HepG2 (cell line): ENCODE measurements at regions not wholly inside any gene's neighbourhood (a gene's known extent, or its start where the extent isn't known, plus 50 kb on each side); places are given as distances from the start of the nearest gene placed in this dataset.

ENCODE experiments used
- ATAC-seq: fragments of 200-7000 bp; cut with Tn5 transposase; 3 replicates; pipeline ENCODE4 v1.9.1; 2020; ENCODE audit warnings: mild to moderate bottlenecking, moderate library complexity
- BruUV-seq: library from RNA; stranded (reverse); fragments of 400-500 nt; replicated peaks from 2 replicates; lab custom pipeline; 2021; lab: Mats Ljungman, UMichigan
- CTCF ChIA-PET: fragments of 300-600 bp; formaldehyde crosslinking; extraction: SDS; loops from one replicate; lab custom pipeline; 2021; ENCODE audit warnings: low total read pairs, inconsistent platforms, low intra/inter-chr PET ratio; lab: Yijun Ruan, JAX
- POLR2A ChIA-PET: fragments of 350-600 bp; sonication (Branson Sonifier 250); formaldehyde crosslinking; loops from one replicate; lab custom pipeline; 2020; ENCODE audit warnings: antibody characterized with exemption, inconsistent platforms; lab: Yijun Ruan, JAX
- DNase-seq: peaks from one replicate; pipeline ENCODE4 v3.0.0-alpha.2; 2015; ENCODE audit warnings: low spot score
- FAIRE-seq: peaks from 3 replicates; lab custom pipeline; 2011; peaks lifted over from hg19 to GRCh38; lab: Jason Lieb, UNC
- H2AFZ ChIP-seq: one replicate; pipeline ENCODE4 v1.6.1; 2011; ENCODE audit warnings: low read length, inconsistent platforms
- H3K27ac ChIP-seq: fragments of 300-600 bp; 3 replicates; pipeline ENCODE4 v1.8.0; 2011; ENCODE audit warnings: mixed run types, mild to moderate bottlenecking, mixed read lengths, low read length, inconsistent platforms; ENCODE audit not compliant: insufficient read depth; ENCODE audit errors: extremely low read length
- H3K27me3 ChIP-seq, 2 experiments: fragments of 200-600 bp in 1 of 2; 2 replicates in 1 of 2; 3 replicates in 1 of 2; pipeline versions ENCODE4 v1.6.0 to v1.8.0; 2011; ENCODE audit warnings: low read length in 2 of 2, mild to moderate bottlenecking in 2 of 2, moderate library complexity in 2 of 2, inconsistent platforms in 1 of 2; ENCODE audit not compliant: insufficient read depth in 2 of 2, control insufficient read depth in 1 of 2
- H3K36me3 ChIP-seq, 2 experiments: fragments of 200-600 bp in 1 of 2; replicated peaks in 1 of 2; 2 replicates in 1 of 2; 3 replicates in 1 of 2; pipeline versions ENCODE4 v1.5.1 to v1.8.0; 2011; ENCODE audit warnings: low read length in 2 of 2, inconsistent platforms in 1 of 2; ENCODE audit not compliant: insufficient read depth in 2 of 2, control insufficient read depth in 1 of 2
- H3K4me1 ChIP-seq: 2 replicates; pipeline ENCODE4 v1.5.1; 2012; ENCODE audit warnings: low read length, inconsistent platforms; ENCODE audit not compliant: insufficient read depth
- H3K4me2 ChIP-seq: 2 replicates; pipeline ENCODE4 v1.6.0; 2011; ENCODE audit warnings: low read depth, low read length, inconsistent platforms
- H3K4me3 ChIP-seq, 3 experiments: fragments of 200-600 bp in 1 of 3; sonication (generic), shearing (Covaris generic) in 1 of 3; replicated peaks in 1 of 3; 2 replicates each; pipeline ENCODE4 v1.5.1; 2011 to 2016; ENCODE audit warnings: low read length in 3 of 3, inconsistent platforms in 2 of 3, low read depth in 2 of 3, mild to moderate bottlenecking in 2 of 3, control low read depth in 1 of 3, mixed read lengths in 1 of 3; ENCODE audit not compliant: insufficient read depth in 1 of 3
- H3K79me2 ChIP-seq: one replicate; pipeline ENCODE4 v1.6.1; 2011; ENCODE audit warnings: low read length, inconsistent platforms; ENCODE audit not compliant: insufficient read depth
- H3K9ac ChIP-seq: 2 replicates; pipeline ENCODE4 v1.6.0; 2011; ENCODE audit warnings: mild to moderate bottlenecking, low read depth, low read length, inconsistent platforms; ENCODE audit not compliant: insufficient read depth
- H3K9me3 ChIP-seq: 2 replicates; pipeline ENCODE4 v1.5.1; 2012; ENCODE audit warnings: mild to moderate bottlenecking, low read length
- H4K20me1 ChIP-seq: 2 replicates; pipeline ENCODE4 v1.6.0; 2011; ENCODE audit warnings: inconsistent platforms, mild to moderate bottlenecking, low read length, moderate library complexity; ENCODE audit not compliant: insufficient read depth
- ATAD3A ChIP-seq: sonication (generic); formaldehyde crosslinking; IDR thresholded peaks from 2 replicates; pipeline ENCODE4 v1.4.0; 2020; ENCODE audit warnings: missing genetic modification reagents
- KAT8 ChIP-seq: IDR thresholded peaks from 2 replicates; pipeline ENCODE4 v1.6.1; 2016; ENCODE audit warnings: missing genetic modification reagents, missing compliant biosample characterization
- PHF5A ChIP-seq: IDR thresholded peaks from one replicate; pipeline ENCODE4 v1.6.1; 2018; ENCODE audit warnings: low read depth, missing genetic modification reagents; ENCODE audit not compliant: unreplicated experiment
- SOX5 ChIP-seq: IDR thresholded peaks from 2 replicates; pipeline ENCODE4 v1.6.1; 2016; ENCODE audit warnings: borderline replicate concordance
- ZBTB7B ChIP-seq: sonication (generic); formaldehyde crosslinking; IDR thresholded peaks from 2 replicates; pipeline ENCODE4 v1.4.0; 2020; ENCODE audit warnings: missing genetic modification reagents
- ZMYM4 ChIP-seq: sonication (generic); formaldehyde crosslinking; IDR thresholded peaks from 2 replicates; pipeline ENCODE4 v1.8.1; 2023; ENCODE audit warnings: mild to moderate bottlenecking, missing genetic modification reagents
- ZNF232 ChIP-seq: sonication (generic); formaldehyde crosslinking; IDR thresholded peaks from 2 replicates; pipeline ENCODE4 v1.4.0; 2020; ENCODE audit warnings: missing genetic modification reagents, borderline replicate concordance
- ZNF30 ChIP-seq: sonication (generic); formaldehyde crosslinking; IDR thresholded peaks from 2 replicates; pipeline ENCODE4 v1.5.0; 2020; ENCODE audit warnings: mild to moderate bottlenecking, missing genetic modification reagents
- ZNF546 ChIP-seq: sonication (generic); formaldehyde crosslinking; conservative IDR thresholded peaks from 2 replicates; pipeline ENCODE4 v1.8.1; 2023; ENCODE audit warnings: mild to moderate bottlenecking, missing genetic modification reagents
- WGBS: methylation state at CpG from one replicate; pipeline ENCODE4 v1.1.6; 2017; ENCODE audit warnings: low lambda C conversion rate; 5-methylcytosine and 5-hydroxymethylcytosine counted together
- in situ Hi-C: cut with HindIII; loops from 2 replicates; pipeline ENCODE4 v1.10.0; 2017; ENCODE audit warnings: low pct_unique_long_range_greater_than_20kb; ENCODE audit not compliant: extremely low pct_ligation_motif_present
- intact Hi-C: fragments of 100-400 bp; cut with micrococcal nuclease; formaldehyde crosslinking; loops from one replicate; pipeline ENCODE4 v1.10.0; 2022; ENCODE audit not compliant: unreplicated experiment
- TF ChIP-seq, protein P1 (sequence below): sonication (generic); formaldehyde crosslinking; IDR thresholded peaks from 2 replicates; pipeline ENCODE4 v1.4.0; 2020; ENCODE audit warnings: missing genetic modification reagents
- TF ChIP-seq, protein P2 (sequence below): sonication (generic); formaldehyde crosslinking; IDR thresholded peaks from 2 replicates; pipeline ENCODE4 v1.5.0; 2020; ENCODE audit warnings: mild to moderate bottlenecking, missing genetic modification reagents, borderline replicate concordance

DNA sequence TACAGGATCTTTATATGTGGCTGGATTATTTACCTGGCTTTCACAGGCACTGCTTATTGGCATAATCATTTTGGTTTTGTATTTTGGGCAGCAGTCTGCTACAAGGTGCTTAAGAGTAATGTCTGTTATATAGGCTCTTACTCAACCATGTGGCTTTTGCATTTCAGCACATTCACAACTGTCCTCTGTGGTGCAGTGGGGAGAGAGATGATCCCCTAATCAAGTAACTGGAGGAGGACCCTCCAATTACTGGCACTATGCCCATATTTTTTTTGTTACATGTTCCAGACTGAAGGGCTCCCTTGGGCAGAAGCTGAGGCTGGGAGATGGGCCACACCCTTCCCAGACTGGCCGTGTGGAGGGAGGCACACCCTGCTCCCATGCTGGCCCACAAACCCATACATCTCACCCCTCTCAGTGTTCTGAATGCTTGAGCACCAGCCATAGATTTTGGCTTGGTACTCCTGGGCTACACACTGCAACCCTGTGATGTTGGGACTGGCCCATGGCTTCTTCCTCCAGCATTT lies 173.5 kb downstream of the FAM174A start:
- 0% methylated on average over 1 of the region's 1 CpG for WGBS
- Histone ChIP-seq H3K9ac (no peak overlapping the region), H3K27me3 (no peaks in the 10 kb centered on the region), H3K36me3 (no peaks in the 10 kb centered on the region), H3K27ac (no peak overlapping the region), H3K9me3 (no peaks in the 10 kb centered on the region), H3K79me2 (no peaks in the 10 kb centered on the region), H3K4me1 (no peaks in the 10 kb centered on the region), H3K4me3 (no peak overlapping the region), H3K4me2 (no peak overlapping the region), H2AFZ (no peak overlapping the region), H4K20me1 (no peaks in the 10 kb centered on the region)
- FAIRE-seq: no peak
- ChIA-PET CTCF (no interaction called here), POLR2A (no interaction called here)
- no peak for DNase-seq
- TF ChIP-seq ZNF30 (CRISPR knock-in tag): no peak
- BruUV-seq: no TSS peak
- in situ Hi-C loops: no loop called here
- ATAC-seq: no peak
- intact Hi-C loops: no loop called here

DNA sequence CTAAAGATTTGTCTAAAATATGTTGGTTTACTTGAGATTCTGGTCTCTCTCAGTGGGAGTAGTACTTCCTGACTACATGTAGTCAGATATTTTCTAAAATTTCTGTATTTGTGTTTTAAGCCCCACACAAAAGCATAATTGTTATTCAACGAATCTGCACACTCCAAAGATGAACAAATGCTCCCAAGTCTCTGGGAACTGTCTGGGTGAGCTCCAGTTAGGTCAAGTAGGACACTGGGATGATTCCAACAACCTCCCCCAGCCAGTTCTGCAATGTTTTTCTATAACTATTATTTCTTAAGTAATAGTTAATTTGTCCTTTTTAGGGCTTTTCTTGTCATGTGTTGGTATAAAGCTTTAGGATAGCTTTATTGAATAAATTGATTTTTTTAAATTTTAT lies 174.6 kb downstream of the FAM174A start:
- in situ Hi-C loops: no loop called here
- H4K20me1 ChIP-seq: no peaks in the 10 kb centered on the region
- no peak overlapping the region for H3K4me2 ChIP-seq
- CTCF ChIA-PET: no interaction called here
- 0% methylated on average over 1 of the region's 1 CpG for WGBS
- H2AFZ ChIP-seq: no peak overlapping the region
- no peak for DNase-seq
- no peak overlapping the region for H3K27ac ChIP-seq
- no TSS peak for BruUV-seq
- no peaks in the 10 kb centered on the region for H3K4me1 ChIP-seq
- H3K9ac ChIP-seq: no peak overlapping the region
- H3K9me3 ChIP-seq: no peaks in the 10 kb centered on the region
- no peak for ATAC-seq
- H3K4me3 ChIP-seq: no peak overlapping the region
- TF ChIP-seq, protein P1, sequence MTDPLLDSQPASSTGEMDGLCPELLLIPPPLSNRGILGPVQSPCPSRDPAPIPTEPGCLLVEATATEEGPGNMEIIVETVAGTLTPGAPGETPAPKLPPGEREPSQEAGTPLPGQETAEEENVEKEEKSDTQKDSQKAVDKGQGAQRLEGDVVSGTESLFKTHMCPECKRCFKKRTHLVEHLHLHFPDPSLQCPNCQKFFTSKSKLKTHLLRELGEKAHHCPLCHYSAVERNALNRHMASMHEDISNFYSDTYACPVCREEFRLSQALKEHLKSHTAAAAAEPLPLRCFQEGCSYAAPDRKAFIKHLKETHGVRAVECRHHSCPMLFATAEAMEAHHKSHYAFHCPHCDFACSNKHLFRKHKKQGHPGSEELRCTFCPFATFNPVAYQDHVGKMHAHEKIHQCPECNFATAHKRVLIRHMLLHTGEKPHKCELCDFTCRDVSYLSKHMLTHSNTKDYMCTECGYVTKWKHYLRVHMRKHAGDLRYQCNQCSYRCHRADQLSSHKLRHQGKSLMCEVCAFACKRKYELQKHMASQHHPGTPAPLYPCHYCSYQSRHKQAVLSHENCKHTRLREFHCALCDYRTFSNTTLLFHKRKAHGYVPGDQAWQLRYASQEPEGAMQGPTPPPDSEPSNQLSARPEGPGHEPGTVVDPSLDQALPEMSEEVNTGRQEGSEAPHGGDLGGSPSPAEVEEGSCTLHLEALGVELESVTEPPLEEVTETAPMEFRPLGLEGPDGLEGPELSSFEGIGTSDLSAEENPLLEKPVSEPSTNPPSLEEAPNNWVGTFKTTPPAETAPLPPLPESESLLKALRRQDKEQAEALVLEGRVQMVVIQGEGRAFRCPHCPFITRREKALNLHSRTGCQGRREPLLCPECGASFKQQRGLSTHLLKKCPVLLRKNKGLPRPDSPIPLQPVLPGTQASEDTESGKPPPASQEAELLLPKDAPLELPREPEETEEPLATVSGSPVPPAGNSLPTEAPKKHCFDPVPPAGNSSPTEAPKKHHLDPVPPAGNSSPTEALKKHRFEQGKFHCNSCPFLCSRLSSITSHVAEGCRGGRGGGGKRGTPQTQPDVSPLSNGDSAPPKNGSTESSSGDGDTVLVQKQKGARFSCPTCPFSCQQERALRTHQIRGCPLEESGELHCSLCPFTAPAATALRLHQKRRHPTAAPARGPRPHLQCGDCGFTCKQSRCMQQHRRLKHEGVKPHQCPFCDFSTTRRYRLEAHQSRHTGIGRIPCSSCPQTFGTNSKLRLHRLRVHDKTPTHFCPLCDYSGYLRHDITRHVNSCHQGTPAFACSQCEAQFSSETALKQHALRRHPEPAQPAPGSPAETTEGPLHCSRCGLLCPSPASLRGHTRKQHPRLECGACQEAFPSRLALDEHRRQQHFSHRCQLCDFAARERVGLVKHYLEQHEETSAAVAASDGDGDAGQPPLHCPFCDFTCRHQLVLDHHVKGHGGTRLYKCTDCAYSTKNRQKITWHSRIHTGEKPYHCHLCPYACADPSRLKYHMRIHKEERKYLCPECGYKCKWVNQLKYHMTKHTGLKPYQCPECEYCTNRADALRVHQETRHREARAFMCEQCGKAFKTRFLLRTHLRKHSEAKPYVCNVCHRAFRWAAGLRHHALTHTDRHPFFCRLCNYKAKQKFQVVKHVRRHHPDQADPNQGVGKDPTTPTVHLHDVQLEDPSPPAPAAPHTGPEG (CRISPR knock-in tag): no peak
- TF ChIP-seq, protein P2, sequence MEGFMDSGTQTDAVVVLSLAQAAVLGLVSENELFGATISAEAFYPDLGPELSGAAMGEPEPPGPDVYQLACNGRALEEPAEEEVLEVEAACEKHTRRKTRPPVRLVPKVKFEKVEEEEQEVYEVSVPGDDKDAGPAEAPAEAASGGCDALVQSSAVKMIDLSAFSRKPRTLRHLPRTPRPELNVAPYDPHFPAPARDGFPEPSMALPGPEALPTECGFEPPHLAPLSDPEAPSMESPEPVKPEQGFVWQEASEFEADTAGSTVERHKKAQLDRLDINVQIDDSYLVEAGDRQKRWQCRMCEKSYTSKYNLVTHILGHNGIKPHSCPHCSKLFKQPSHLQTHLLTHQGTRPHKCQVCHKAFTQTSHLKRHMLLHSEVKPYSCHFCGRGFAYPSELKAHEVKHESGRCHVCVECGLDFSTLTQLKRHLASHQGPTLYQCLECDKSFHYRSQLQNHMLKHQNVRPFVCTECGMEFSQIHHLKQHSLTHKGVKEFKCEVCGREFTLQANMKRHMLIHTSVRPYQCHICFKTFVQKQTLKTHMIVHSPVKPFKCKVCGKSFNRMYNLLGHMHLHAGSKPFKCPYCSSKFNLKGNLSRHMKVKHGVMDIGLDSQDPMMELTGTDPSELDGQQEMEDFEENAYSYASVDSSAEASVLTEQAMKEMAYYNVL (CRISPR knock-in tag): no peak
- TF ChIP-seq ZMYM4 (CRISPR knock-in tag): no peak
- TF ChIP-seq ZBTB7B (CRISPR knock-in tag): no peak
- TF ChIP-seq PHF5A (CRISPR knock-in tag): no peak
- TF ChIP-seq ATAD3A (CRISPR knock-in tag): no peak
- TF ChIP-seq KAT8 (CRISPR knock-in tag): no peak
- TF ChIP-seq ZNF546 (CRISPR knock-in tag): no peak
- TF ChIP-seq SOX5 (CRISPR knock-in tag): no peak
- TF ChIP-seq ZNF232: no peak
- no peak for FAIRE-seq
- POLR2A ChIA-PET: no interaction called here
- H3K27me3 ChIP-seq: no peaks in the 10 kb centered on the region
- intact Hi-C loops: no loop called here
- H3K36me3 ChIP-seq: no peaks in the 10 kb centered on the region
- no peaks in the 10 kb centered on the region for H3K79me2 ChIP-seq
